ENCODE measurements at regions not wholly inside any gene's neighbourhood (a gene's known extent, or its start where the extent isn't known, plus 50 kb on each side); places are given as distances from the start of the nearest gene placed in this dataset.

GRCh38 chr18:34297287-34297686 lies 72.6 kb upstream of the NOL4 start:
- TF ChIP-seq ZFX (IDR thresholded peaks at IDR 0.05) (no peak), CTCF (conservative IDR thresholded peaks at IDR 0.05) (no peak)

All from C4-2B (cell line).